ENCODE measurements at regions not wholly inside any gene's neighbourhood (a gene's known extent, or its start where the extent isn't known, plus 50 kb on each side); places are given as distances from the start of the nearest gene placed in this dataset.
"Not testable (repeated sequence)": the region's sequence is repeated elsewhere in the genome, so short reads cannot be mapped to it uniquely, and the experiment has no call there.

DNA sequence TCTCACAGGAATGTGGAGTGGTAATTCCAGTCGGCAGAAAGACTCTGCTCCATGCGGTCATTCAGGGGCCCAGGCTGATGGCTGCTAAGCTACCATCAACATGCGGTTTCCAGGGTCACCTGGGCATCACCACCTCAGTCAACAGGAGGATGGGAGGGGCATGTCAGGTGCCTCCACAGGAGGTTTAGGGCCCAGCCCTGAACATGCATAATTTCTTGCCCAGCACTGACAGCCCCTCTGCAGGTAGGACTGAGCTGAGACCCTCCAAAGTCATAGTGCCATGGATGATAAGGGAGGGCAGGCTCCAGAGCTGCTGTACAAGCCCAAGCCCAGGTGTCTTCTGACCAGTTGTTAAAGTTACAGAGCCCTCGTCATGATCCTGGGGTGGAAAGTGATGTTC is 244.0 kb upstream of the SFSWAP start:
- DNase-seq = no peak

DNA sequence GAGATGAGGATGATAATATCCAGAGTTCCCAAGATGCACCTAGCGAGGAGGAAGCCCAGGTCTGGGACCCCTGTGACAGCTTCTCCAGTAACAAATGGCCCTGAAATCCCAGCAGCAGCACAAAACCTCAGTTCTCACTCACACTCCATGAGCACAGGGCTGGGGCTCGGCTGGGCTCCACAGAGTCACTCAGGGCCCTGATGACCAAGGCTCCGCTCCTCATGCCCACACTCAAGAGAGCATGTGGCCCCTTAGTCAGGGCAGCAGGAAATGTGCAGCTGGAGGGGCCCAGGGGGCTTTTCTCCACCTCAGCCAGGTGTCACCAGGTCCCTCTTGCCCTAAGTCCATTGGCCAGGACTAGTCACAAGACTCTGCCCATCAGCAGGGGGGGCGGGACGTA is 242.7 kb upstream of the SFSWAP start:
- DNase-seq = no peak

DNA sequence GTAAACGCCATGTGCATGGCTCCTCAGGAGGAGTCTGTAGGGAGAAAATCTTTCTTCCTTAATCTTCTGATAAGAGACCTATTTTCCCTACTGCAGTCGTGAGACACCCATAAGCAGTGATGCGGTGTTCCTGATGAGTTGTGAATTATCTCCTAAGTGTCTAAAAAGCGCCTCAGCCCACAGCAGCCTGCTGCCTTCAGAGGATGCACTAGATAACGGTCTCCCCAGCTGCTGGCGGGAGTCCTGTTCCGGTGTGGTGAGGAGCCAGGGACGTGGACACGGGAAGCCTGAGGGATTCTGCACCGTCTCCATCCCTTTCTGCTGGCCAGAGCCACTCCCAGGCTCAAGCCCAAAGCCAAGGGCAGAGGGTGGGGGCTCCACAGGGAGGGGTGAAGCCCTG is 240.9 kb upstream of the SFSWAP start:
- not testable (repeated sequence) for DNase-seq

DNA sequence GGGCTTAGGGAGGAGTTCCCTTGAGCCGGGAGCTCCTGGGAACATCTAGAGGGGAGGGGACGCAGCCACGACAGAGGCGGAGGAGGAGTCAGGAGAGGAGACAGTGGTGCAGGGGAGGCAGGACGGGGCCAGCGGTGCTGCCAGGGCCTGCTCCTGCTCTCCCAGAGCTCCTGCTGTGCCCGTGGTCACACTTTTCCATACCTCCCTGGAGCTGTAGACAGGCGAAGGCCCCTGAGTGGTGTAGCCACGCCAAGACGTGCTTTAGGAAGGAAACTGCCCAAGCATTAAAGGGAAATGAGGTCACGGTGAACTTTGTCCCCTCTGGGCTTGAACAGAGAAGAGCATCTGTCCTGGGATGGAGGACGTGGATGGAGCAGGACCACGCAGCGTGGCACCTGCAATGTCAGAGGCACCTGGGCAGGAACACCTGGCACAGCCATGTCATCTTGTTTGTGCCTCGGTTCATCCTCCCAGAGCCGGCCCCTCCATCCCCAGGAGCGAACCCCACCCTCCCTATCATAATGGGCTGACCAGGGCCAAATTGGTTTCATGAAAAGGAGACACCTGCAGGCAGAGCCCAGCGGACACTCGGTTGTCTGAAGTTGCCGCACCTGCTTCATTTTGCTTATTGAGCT is 239.5 kb upstream of the SFSWAP start:
- DNase-seq = no peak

DNA sequence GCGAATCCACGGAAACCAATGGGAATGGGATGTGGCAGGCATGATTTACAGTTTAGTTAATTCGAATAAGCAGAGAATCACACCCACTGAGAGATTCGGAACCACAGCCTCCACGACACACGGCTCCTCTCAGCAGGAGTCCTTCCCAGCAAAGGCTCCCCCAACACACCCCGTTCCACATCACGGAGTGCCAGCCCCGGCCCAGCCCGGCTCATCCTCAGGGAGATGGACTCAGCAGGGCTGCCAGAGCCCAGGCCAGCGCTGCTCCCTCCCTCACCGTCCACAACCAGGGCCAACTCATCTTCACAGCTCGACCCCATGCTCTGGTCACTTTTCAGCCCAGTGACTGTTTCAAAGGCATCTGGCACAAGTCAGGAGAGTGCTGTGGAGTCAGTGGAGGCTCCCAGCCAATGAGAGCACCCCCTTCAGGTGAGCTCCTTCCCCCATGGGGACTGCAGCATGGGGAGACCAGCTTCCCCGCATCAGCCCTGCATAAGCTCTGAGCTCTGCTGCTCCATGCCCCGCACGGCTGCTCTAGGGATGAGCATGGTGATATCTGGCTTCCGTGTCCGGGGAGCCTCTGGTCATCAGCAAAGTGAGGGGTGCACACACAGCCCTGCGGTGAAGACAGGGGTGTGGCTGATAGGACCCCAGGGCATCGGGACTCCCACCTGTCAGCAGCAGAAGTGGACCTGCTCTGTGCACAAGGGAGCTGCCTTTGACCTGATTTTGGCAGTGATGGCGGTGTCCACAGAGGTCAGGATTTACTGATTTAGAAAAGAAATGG is 238.8 kb upstream of the SFSWAP start:
- DNase-seq = no peak

DNA sequence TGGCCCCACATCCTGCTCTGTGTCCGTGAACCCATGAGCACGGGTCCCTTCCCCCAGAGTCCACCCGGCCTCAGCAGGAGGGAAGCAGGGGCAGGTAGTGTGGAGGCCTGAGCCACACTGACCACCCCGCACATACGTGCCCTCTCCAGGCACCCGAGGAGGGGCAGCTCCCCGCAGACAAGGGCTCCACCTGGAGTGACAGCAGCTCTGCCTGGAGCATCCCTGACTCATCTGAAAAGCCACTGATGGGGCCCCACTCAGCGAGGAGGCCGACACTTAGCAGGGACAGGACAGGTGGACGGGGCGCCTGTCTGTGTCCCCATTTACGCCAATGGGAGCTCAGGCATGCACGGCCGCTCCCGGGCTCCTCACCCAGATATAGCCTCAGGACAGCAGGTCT is 237.6 kb upstream of the SFSWAP start:
- no peak for DNase-seq

DNA sequence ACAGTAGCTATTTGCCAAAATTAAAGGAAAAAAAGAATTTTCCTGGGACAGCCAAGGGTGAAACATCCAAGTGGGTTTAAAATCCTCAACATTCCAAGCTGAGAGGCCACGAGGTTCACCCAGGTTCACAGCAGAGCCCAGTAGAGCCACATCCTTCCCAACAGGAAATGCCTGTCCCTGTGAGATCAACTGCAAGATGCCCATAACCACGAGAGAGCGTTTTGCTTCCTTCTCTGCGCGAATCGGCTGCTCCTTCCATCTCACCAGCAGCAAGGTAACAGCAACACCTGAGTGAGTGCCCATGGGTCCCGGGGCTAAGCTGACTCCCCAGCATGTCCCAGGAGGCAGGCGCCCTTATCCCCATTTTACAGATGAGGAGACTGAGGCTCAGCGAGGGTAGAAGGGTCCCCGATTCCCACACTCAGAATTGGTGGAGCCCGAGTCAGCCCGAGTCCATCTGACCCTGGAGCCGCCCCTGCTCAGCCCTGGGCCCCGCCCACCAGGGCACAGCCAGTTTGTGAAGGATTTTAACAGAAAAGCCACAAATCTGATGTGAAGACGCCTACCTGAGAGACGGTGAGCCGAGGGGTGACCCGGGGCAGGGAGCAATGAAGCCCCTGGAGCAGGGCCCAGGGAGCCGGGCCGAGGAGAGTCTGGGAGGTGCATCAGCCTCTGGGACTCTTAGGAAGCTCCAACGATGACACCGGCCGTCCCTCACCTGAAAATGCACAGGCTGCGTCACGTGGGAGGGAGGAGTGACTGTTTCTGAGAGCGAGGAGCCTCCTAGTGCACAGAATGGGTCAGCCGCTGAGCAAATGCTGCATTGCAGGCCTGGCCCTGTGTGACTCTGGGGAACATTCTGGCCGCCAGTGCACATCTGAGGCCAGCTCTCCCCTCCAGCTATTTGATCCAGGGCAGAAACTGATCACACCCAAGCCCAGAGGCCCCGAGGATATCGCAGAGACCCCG is 236.9 kb upstream of the SFSWAP start:
- no peak for DNase-seq

DNA sequence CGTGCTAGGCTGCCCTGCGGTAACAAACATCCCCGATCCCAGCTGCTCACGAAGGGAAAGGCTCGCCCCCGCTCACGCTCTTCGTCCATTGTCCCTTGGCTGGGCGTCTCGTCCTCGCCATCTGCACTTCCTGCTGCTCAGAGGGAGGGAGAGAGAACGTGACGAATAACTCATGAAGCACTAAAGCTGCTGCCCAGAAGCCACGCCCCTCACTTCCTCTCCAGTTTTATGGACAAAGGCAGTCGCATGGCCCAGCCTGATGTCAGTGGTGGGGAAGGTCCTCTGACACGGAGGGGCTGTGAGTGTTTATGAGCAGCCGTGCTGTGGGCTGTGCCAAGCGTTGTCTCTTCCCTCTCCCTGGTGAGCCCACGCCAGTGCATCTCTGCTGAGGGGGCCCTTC is 235.9 kb upstream of the SFSWAP start:
- not testable (repeated sequence) for DNase-seq

DNA sequence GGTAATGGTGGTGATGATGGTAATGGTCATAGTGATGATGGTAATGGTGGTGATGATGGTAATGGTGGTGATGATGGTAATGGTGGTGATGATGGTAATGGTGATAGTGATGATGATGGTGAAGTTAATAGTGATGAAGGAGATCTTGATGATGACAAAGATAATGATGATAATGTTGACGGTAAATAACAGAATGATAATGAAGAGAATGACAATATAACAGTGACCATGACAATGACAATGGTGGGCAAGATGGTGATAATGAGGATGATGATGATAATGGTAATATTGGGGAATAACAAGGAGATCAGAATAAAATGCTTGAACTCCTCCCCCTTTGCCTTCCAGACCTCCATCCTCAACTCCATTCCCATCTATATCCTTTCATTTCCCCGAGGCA is 233.3 kb upstream of the SFSWAP start:
- no peak for DNase-seq

DNA sequence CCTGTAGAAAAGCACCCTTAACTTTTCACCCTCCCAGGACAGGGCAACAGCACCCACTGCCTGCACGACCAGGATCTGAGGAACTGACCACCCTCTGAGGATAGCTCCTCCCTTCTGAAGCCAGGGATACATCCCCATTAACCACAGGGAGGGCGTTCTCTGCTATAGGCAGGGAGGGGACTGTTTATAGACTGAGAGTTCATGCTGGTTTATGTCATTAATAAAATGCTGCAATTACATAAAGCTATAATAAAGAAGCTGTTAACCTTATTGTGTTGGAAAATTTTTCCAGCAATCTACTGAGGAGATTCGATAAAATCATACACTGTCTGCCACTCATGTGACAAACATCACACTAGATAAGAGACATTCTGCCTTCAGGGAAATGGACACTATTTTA is 232.4 kb upstream of the SFSWAP start:
- no peak for DNase-seq

DNA sequence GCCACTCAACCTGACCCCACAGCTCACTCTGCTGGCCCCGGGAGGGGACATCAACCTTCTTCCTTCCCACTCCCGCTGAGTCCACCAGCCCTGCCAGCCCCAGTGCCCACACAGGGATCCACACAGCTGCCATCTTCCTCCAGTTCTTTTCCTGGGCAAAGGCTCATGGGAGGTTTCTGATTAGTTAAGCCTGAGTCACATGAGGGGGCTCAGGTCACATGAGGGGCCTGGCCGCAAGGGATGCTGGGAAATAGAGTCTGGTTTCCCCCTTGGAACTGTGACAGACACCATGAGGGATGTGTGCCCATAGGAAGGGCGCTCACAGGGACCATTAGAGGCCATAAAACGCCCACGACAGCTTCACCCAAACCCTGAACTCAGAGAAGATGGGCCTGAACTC is 228.7 kb upstream of the SFSWAP start:
- no peak for DNase-seq

DNA sequence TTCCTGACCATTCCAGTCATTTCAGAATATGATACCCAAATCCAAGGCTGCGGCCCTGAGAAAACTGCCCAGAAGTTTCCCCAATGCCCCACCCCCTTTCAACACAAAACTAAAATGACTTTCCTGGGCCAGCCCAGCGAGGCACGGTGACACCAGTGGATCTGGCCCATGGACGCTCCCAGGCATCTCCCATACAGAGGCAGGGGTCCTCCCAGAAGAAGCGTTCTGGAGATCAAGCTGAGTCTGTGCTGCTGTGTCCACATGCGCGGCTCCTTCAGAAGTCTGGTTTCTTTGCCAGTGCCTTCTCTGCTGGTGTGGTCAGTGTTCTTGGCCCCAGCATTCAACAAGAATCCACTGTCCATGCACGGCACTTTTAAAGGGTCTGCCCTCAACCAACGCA is 228.2 kb upstream of the SFSWAP start:
- DNase-seq = no peak

DNA sequence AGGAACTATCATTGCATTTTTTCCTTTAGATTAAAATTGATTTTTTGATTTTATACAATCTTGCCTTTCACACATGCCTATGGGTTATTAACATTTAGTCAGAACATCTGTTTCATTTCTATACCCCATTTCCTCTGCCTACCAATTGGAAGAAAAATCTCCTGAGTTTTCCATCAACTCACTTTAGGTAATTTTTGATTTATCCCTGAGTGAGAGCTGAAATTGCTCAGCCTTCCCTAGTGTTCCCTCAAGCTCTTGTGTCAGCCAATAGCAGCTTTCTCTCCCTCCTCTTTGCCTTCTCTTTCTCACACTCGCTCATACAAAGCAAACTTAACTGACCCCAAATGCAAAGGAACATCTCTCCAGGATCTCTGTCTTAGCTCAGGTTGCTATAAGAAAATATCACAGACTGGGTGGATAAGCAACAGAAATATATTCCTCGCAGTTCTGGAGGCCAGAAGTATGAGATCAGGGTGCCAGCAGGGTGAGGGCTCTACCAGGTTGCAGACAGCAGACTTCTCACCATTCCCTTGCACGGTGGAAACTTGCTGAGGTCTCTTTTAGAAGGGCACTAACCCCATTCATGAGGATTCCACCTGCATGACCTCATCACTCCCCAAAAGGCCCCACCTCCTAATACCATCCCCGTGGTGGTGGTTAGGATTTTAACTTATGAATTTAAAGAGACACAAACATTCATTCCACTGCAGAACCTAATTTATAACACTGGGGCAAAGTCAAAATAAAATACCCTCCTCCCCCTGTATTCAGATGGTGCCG is 224.2 kb upstream of the SFSWAP start:
- DNase-seq = no peak

DNA sequence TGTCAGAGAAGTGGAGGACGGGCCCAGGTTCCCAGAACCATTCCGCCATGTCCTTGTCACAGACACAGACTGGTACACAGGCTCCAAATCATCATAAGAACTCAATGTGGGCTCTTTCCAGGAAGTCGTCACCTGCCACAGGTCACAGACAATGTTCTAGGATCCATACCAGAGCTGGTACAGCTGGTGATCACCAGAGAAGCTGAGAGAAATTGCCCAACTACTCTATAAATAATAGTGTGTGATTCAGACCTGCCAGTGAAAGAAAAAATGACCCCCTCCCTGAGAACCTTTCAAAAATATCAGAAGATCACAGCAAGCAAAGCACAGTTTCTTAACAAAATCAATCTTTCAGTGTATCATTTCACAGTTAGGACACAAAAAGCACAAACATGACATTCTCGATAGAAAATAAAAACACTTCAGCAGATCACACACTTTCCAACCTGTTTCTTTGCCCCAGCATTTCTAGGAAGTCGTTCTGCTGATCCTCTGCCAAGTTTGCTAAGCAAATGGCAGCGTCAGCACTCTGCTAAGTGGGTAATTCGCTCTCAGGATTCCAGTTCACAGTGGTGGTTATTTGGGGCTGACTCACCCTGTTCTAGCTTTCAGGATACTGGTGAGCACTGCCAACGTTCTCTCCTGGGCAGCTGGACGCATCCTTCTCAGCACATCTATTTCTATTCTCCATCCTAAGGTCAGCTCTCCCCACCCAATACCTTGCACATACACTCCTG is 223.3 kb upstream of the SFSWAP start:
- no peak for DNase-seq

DNA sequence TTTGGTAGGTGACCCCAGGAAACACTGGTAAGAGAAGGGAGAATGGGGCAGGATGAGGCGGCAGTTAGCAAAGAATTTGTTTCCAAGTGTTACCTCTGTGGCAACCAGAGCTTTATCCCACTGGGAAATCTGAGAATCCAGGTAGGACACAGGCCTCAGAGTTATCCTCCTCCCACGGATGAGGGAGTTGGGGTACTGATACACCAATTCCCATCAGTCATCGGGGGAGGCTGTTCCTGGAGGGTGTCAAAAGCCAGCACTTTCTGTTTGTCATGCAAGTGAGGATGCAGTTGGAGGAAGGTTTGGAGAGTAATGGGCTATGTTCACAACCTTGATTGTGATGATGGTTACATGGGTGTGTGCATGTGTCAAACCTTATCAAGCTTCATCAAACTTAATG is 221.2 kb upstream of the SFSWAP start:
- DNase-seq = no peak

DNA sequence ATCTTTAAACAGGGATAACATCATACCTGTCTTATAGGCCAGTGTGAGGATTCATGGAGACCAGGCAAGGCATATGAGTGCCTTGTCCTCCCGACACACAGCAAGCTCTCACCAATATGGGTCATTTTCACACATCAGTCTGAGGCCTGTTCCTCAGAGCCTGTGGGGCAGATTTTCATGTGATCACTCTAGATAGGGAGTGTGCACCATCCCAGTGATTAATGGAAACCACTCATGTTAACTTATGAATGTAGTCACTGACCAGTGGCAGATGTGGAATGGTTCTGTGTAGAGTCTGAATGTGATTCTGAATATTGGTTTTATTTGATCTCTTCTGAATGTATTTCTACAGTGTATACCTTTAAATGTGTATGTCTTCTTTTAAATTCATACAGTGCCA is 219.7 kb upstream of the SFSWAP start:
- DNase-seq = no peak

DNA sequence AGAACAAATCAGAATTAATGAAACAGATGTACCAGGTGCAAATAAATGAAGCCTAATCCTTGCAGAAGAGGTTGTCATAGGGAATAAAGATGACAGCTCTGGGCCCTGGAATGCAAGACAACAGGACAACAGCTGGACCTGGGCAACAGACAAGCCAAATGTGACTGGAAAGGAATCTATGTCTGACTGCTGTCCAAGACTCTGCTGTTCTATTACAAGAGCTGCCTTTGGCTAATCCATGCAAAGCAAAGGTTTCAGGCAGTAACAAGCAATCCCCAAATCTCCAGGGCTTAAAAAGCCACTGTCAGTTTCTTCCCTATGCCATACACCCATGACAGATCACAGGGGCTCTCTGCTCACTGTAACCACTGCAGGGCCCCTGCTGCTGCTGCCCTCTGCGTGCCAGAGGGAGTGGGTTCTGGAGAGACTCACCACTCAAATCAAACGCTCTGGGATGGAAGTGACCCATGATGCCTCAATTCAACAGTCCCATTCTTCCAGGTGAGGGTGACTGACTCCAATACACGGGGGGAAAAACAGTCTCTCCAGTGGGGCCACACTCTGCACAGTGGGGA is 218.9 kb upstream of the SFSWAP start:
- DNase-seq = no peak

DNA sequence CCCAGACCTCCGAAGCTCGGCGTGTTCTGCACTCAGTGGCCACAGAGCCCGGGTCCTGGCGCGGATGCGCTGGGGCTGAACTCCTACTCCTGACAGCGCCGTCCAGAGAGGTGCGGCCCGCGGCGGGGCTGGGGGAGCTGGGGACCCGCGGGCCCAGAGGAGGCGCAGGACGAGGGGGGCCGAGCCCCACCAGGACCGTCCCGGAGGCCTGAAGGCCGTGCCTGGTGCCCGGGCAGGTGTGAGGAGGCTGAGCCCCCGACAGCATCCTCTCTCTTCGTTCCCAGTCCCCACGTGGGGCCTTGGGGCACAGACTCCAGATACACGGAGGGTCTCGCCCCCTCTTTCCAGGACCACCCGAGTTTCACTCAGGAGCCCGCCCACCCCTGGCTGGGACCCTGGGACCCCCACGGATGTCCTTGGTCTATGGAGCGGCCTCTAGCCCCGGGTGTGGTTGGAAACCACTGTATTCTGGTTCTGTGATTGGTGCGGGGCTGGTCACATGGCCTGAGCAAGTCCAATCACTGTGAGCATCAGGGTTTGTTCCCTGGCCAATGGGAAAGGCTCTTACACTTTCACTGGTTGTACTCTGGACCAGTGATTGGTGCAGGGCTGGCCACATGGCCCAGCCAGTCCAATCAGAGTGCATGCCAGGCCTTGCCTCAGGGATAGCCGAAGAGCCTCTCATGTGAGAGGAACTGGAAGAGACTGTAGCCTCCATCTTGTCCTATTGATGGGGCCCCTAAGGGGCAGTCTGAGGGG is 217.6 kb upstream of the SFSWAP start:
- DNase-seq = no peak

DNA sequence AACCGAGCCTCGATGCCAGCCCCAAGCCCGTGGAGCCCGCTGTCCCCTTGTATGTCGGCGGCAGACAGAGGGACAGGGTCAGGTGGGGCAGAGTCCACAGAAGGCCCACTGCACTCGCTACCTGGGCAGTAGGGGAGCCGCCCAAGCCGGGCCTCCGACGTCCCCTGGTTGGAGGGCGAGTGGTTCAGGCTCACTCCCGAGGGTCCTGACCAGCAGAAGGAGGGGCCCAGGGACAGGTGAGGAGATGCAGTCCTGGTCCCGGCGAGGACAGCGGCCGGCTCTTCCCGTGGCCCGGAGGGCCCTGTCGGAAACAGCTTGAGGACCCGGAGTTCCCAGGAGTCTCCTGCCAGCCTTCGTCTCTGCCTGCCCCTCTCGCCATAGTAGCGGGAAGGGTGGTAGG is 216.7 kb upstream of the SFSWAP start:
- DNase-seq = no peak

DNA sequence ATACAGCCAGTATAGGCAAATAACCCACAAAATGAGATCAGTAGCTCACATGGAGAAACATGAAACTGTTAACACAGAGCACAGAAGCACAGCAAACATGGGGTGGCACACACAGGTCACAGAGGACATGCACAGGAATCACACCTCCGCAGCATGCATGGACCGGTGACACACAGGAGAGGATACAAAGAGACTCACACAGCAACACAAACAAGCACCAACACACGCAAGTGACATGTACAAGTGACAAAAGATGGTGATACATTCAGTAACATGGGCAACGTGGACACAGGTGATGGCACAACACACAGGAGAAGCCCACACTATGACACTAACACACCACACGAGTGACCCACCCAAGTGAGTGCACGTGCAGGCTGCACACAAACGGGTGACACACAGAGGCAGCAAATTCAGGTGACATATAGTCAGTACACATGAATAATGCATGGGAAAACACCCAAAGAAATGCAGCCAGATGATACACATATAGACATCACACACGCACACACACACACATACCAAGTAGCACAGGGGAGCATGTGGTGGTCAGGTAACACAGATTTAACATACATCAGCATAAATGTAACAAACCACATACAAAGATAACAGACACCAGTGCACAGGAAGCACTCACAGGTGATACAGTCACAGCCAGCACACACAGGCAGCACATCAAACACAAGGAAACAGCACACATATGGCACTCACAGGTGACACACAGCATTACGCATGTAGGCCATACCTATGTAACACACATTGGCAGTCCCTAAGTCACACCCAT is 216.0 kb upstream of the SFSWAP start:
- no peak for DNase-seq

Data from stimulated activated CD8-positive, alpha-beta memory T cell treated with anti-CD3 and anti-CD28 coated beads, Interleukin-4, amount 100 ng/mL, for 48 hours (primary cell).